NCI-H345 (cell line): ENCODE measurements at regions not wholly inside any gene's neighbourhood (a gene's known extent, or its start where the extent isn't known, plus 50 kb on each side); places are given as distances from the start of the nearest gene placed in this dataset.
"Not testable (repeated sequence)": the region's sequence is repeated elsewhere in the genome, so short reads cannot be mapped to it uniquely, and the experiment has no call there.

Experiments used
- DNase-seq: peaks from one replicate; lab custom pipeline; 2025; lab: John Stamatoyannopoulos, UW

- no peak for DNase-seq
Observed at GRCh38 chr2:167582619-167583018, 664.8 kb downstream of the STK39 start.

DNA sequence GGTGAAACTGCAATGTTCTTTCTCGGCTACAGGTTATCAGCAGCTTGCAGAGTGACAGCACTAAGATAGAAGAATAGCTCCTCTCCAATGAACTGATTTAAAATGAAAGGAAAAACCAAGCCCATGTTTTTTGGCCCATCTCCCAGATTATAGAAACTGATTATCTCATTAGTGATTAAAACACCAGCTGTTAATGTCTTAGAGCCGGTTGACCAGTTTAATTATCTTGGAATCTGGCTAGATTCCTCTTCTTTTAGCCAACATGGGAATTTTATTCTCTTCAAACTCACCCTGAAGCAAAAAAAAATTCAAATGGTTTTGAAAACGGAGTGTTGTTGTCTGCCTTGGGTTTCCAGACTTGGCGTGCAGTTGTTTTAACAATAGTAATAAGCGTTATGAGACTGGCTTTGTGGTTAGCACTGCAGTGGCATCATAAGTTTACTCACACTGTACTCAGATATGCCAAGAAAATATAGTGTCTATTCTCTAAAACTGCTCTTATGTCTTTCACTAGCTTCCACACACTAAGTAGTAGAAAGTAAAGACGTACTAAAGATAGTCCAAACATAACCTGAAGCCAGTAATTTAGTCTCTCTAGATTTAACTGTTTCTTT lies 665.3 kb downstream of the STK39 start:
- DNase-seq = no peak

GRCh38 chr2:167579826-167580225 lies 667.6 kb downstream of the STK39 start:
- DNase-seq = no peak

GRCh38 chr2:167575276-167575675 lies 672.1 kb downstream of the STK39 start:
- no peak for DNase-seq

DNA sequence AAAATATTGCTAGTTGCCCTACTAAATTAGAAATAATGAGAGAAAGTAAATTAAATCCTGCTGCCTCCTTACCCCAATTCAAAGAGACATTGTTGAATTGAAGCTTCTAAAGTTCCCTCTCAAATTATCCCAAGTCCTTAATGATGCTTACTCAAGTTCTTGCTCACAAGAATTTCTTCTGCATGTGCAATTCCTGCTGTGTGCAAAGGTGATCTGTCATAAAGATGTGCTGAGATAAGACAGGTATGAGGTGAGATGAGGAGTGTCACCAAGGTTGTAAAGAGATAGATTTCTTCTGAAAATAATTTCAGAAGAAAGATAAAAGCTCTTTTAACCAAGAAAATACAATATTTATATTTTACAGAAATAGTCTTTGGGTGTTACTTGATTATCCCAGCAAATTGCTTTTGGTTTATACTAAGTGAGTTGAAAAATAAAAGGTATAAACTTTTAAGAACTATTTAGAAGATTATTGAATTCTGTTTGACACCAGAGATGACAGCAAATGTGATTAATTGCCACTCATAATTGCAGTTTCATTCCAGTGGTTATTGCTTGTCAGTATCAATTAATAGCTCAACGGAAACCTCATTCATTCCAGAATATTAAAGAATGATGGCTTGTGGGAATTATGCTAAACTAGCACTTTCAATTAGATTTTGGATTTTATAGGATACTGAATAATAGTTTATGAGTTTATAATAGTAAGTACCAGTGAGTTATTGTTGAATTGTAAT lies 674.3 kb downstream of the STK39 start:
- DNase-seq = no peak

DNA sequence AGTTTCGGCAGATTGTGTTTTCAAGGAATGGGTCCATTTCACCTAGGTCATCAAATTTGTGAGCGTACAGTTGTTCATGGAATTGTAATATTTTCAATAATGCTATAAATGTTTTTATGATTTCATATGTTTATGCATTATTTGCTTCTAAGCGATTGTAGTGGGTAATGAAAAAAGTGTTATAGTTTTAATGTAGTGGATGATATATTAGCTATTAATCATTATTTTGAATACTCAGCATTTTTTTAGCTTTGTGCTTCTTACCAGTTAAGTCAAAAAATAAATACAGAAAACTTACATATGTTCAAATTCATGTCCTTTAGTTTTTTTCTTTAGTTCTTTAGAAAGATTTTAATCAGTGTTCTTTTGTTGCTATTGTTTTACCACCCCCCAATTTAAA lies 677.0 kb downstream of the STK39 start:
- no peak for DNase-seq

DNA sequence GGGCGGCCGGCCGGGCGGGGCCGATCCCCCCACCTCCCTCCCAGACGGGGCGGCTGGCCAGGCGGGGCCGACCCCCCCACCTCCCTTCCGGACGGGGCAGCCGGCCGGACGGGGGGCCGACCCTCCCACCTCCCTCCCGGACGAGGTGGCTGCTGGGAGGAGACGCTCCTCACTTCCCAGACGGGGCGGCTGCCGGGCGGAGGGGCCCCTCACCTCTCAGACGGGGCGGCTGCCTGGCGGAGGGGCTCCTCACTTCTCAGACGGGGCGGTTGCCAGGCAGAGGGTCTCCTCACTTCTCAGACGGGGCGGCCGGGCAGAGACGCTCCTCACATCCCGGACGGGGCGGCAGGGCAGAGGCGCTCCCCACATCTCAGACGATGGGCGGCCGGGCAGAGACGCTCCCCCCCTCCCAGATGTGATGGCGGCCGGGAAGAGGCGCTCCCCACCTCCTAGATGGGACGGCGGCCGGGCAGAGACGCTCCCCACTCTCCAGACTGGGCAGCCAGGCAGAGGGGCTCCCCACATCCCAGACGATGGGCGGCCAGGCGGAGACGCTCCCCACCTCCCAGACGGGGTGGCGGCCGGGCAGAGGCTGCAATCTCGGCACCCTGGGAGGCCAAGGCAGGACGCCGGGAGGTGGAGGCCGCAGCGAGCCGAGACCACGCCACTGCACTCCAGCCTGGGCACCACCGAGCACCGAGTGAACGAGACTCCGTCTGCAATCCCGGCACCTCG lies 675.8 kb downstream of the XIRP2 start:
- not testable (repeated sequence) for DNase-seq

GRCh38 chr2:167558272-167558991 lies 670.2 kb downstream of the XIRP2 start:
- DNase-seq = not testable (repeated sequence)

GRCh38 chr2:167555098-167555720 lies 666.9 kb downstream of the XIRP2 start:
- DNase-seq = no peak

DNA sequence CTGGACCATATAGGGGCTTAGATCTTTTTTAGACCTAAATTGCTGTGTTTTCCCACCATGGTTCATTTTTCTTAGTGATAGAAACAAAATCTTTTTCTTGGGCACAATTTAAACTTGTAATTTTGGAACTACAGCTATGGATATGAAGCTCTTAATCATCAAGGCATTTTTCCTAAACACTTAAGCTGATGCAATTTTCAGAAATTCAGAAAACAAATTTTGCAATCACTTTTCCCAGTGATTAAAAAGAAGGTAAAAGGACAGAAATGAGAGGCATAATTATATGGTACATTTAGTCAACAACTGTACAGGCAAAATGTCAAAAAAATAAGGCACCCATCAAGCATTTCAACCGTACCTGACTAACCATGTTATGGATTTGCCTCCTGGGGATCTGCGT lies 665.4 kb downstream of the XIRP2 start:
- DNase-seq = no peak

GRCh38 chr2:167551416-167551815 lies 663.1 kb downstream of the XIRP2 start:
- DNase-seq = no peak

DNA sequence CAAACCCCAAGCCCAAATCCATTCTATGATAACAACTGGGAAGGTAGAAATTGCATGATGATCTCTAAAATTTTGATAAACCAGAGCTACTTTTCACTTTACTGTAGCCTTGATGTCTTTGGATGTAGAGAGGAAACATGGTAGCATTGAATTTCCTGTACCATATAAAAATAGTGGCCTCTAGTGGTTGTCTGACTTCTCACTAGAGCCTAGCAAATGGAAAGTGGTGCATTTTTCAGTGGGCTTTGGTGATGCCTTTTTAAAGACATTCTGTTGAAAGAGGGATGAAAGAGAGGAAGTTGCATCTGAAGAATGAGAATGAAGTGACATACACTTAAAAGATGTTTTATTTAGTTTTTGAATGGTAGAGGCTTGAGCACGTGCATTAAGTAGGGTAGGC lies 662.2 kb downstream of the XIRP2 start:
- DNase-seq = peak; percentile 22

- DNase-seq = no peak
Observed at GRCh38 chr2:167548396-167548795, 660.1 kb downstream of the XIRP2 start.

DNA sequence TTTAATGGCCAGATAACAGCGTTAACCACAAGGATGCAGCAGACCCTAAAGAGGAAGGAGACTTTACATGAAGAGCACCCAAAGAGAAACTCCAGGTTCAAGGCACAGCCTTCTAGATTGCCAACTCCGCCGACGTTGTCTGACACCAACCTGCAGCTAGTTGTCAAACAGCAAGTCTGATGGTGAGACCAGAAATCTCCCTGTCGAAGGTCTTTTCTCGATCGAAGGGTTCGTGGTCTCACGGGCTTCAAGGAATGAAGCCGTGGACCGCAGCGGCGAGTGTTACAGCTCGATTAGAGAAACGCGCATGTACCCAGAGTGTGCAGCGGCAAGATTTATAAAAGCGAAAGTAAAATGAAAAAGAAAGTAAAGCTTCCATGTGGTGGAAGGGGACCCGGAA lies 656.3 kb downstream of the XIRP2 start:
- DNase-seq = no peak

- DNase-seq = no peak
Observed at GRCh38 chr2:167543721-167544120, 655.4 kb downstream of the XIRP2 start.

GRCh38 chr2:167537743-167538142 lies 649.5 kb downstream of the XIRP2 start:
- no peak for DNase-seq

DNA sequence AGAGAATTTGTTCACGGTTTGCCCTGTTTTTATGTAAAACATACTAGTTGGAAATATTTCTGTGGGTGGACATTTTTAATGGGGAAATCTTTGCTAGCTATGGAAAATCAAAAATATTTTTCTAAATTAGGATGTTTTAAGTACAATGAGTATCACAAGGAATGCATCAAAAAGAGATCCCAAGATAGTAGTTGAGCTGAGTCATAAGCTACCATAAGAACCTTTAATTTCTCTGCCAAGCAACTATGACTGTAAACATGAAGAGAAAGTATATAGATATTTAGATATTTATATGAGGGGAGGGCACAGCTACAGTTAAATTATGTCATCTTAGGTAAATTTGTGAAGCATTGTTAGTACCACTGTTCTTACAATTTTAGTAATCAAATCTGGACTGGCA lies 646.2 kb downstream of the XIRP2 start:
- no peak for DNase-seq

GRCh38 chr2:167524786-167525185 lies 636.5 kb downstream of the XIRP2 start:
- DNase-seq = no peak

DNA sequence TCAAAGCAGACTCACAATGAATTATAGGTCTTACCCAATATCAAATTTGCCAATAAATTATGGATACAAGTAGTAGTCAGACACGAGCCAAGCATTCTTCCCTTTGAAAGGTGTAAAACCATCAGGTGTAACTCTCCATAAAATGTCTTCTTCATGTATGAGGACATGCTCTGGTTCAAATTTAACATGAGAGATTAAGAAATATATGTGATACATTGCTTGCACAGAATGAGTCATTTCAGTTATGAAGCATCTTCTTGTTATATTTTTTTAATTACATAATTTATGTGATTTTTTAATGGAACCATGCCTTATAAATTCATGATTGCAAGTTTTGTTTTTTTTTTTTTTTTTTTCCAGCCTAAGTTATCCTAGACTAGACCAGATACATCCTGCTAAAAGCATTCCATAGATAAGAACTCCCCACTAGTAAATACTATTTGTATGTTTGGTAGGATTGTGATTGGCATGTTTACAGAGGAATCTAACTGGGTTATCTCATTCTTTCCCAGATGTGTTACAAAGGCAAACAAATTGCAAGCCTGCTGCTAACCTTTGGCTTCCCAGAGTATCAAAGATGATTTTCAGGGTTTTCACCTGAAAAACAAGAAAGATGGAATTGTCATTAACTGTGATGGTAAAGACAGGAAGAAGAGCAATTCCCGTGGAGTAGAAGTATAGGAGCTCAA lies 621.9 kb downstream of the XIRP2 start:
- DNase-seq = no peak

DNA sequence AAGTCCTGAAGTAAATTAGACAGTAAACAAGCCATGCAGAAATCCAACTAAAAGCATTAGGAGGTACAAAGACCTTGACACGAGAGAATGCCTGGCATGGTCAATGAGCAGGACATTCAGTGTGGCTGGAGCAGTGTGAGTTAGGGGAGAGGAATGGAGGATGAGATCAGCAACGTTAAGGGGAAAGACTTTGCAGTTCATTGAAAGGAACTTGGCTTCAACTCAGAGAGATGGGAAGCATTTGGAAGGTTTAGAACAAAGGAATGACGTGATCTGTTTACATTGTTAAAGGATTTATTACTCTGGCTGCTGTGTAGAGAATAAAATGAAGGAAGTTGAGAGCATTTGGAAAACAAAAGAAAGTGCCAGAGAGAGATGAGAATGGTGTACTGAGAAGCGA lies 621.3 kb downstream of the XIRP2 start:
- peak; percentile 79 for DNase-seq

DNA sequence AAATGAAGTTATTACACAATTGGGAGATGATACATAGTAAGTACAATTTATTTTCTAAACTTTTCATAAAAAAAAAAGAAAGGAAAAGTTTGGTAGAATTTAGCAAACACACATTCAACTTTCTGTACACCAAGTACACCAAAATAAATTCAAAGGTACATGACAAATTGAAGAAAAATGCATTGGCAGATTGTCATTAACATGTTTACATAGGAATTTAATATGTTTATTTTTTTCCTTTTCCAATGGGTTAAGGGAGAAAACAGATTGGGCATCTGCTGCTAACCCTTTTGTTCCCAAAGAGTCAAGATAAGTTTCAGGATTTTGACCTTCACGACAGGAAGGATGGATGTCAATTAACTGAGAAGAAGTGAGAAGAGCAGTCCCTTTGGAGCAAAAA lies 620.4 kb downstream of the XIRP2 start:
- no peak for DNase-seq

GRCh38 chr2:167506395-167506794 lies 618.1 kb downstream of the XIRP2 start:
- DNase-seq = no peak
